ENCODE measurements at regions not wholly inside any gene's neighbourhood (a gene's known extent, or its start where the extent isn't known, plus 50 kb on each side); places are given as distances from the start of the nearest gene placed in this dataset.

DNA sequence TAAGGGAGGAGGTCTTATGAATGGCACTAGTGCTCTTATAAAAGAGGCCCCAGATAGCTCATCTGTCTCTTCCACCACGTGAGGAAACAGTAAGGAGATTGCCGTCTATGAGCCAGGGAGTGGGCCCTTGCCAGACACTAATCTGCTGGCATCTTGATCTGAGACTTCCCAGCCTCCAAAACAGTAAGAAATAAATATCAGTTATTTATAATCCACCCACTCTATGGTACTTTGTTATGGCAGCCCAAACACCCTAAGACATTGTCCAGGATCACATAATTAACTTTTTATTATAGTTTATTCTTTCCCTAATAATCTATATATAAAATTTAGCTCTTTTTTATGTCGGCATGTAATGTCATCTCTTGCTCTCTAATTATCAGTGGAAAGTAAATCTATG is 144.0 kb upstream of the IRF2BP2 start:
- no peaks in the 10 kb centered on the region for H3F3A ChIP-seq (ENCODE audit: insufficient read depth, low read length, poor library complexity, severe bottlenecking)
- no peak overlapping the region for H2AFZ ChIP-seq (ENCODE audit: low read depth, low read length)
- no peak overlapping the region for H3K9ac ChIP-seq (ENCODE audit: low read length)
- TF ChIP-seq RAD21 (conservative IDR thresholded peaks at IDR 0.05) = no peak
- no peak for TF ChIP-seq MXI1 (conservative IDR thresholded peaks at IDR 0.05; ENCODE audit: poor library complexity, severe bottlenecking)
- no peak for TF ChIP-seq SMC3 (conservative IDR thresholded peaks at IDR 0.05; ENCODE audit: poor library complexity)
- TF ChIP-seq, protein P1, sequence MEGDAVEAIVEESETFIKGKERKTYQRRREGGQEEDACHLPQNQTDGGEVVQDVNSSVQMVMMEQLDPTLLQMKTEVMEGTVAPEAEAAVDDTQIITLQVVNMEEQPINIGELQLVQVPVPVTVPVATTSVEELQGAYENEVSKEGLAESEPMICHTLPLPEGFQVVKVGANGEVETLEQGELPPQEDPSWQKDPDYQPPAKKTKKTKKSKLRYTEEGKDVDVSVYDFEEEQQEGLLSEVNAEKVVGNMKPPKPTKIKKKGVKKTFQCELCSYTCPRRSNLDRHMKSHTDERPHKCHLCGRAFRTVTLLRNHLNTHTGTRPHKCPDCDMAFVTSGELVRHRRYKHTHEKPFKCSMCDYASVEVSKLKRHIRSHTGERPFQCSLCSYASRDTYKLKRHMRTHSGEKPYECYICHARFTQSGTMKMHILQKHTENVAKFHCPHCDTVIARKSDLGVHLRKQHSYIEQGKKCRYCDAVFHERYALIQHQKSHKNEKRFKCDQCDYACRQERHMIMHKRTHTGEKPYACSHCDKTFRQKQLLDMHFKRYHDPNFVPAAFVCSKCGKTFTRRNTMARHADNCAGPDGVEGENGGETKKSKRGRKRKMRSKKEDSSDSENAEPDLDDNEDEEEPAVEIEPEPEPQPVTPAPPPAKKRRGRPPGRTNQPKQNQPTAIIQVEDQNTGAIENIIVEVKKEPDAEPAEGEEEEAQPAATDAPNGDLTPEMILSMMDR (IDR thresholded peaks at IDR 0.05; ENCODE audit: poor library complexity, severe bottlenecking) = no peak
- no peak for TF ChIP-seq EP300 (conservative IDR thresholded peaks at IDR 0.05; ENCODE audit: poor library complexity, severe bottlenecking)
- TF ChIP-seq POLR2AphosphoS5 (IDR thresholded peaks at IDR 0.05) = no peak
- no peak for TF ChIP-seq TAF1 (IDR thresholded peaks at IDR 0.05; ENCODE audit: low read depth)
- TF ChIP-seq, protein P2, sequence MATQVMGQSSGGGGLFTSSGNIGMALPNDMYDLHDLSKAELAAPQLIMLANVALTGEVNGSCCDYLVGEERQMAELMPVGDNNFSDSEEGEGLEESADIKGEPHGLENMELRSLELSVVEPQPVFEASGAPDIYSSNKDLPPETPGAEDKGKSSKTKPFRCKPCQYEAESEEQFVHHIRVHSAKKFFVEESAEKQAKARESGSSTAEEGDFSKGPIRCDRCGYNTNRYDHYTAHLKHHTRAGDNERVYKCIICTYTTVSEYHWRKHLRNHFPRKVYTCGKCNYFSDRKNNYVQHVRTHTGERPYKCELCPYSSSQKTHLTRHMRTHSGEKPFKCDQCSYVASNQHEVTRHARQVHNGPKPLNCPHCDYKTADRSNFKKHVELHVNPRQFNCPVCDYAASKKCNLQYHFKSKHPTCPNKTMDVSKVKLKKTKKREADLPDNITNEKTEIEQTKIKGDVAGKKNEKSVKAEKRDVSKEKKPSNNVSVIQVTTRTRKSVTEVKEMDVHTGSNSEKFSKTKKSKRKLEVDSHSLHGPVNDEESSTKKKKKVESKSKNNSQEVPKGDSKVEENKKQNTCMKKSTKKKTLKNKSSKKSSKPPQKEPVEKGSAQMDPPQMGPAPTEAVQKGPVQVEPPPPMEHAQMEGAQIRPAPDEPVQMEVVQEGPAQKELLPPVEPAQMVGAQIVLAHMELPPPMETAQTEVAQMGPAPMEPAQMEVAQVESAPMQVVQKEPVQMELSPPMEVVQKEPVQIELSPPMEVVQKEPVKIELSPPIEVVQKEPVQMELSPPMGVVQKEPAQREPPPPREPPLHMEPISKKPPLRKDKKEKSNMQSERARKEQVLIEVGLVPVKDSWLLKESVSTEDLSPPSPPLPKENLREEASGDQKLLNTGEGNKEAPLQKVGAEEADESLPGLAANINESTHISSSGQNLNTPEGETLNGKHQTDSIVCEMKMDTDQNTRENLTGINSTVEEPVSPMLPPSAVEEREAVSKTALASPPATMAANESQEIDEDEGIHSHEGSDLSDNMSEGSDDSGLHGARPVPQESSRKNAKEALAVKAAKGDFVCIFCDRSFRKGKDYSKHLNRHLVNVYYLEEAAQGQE (IDR thresholded peaks at IDR 0.05; ENCODE audit: borderline replicate concordance) = no peak
- TF ChIP-seq EZH2 (IDR thresholded peaks at IDR 0.05; ENCODE audit: borderline replicate concordance, insufficient read depth, low read length, poor library complexity, severe bottlenecking) = no peak
- no peaks in the 10 kb centered on the region for H3K79me2 ChIP-seq (replicated peaks; ENCODE audit: insufficient read depth, low read length)
- H3K27me3 ChIP-seq (ENCODE audit: insufficient read depth, low read depth, low read length) = no peaks in the 10 kb centered on the region
- H3K9me3 ChIP-seq (ENCODE audit: low read length) = no peaks in the 10 kb centered on the region
- H3K9me2 ChIP-seq (ENCODE audit: insufficient read depth, low read length) = no peaks in the 10 kb centered on the region
- H3K36me3 ChIP-seq (ENCODE audit: insufficient read depth, low read length) = no peaks in the 10 kb centered on the region
- no peak overlapping the region for H3K27ac ChIP-seq (ENCODE audit: low read length)
- no peak overlapping the region for H3K4me2 ChIP-seq (ENCODE audit: low read length)
- no peaks in the 10 kb centered on the region for H4K20me1 ChIP-seq (ENCODE audit: insufficient read depth)
- H3K4me3 ChIP-seq (ENCODE audit: low read length) = no peak overlapping the region

DNA sequence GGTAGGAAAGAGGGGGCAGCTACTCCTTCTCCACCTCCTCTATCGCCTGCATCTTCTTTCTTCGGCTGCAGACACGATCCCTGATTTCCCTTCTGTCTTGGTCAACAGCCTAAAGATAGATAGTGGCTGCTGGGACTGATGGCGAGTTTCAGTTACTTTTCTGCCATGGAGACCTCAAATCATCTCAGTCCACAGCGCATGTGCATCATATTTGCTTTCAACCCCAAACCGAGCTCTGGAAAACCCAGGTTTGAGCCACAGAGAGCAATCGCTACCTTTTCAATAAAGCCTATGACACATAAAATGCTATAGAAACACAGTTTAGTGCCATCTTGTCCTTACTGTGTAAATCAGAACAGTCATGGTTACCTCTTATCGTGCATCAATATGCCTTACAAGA is 142.9 kb upstream of the IRF2BP2 start:
- TF ChIP-seq, protein P1 (IDR thresholded peaks at IDR 0.05; ENCODE audit: poor library complexity, severe bottlenecking) = no peak
- Histone ChIP-seq H3K36me3 (ENCODE audit: insufficient read depth, low read length) (no peaks in the 10 kb centered on the region), H3K4me3 (ENCODE audit: low read length) (no peak overlapping the region), H2AFZ (ENCODE audit: low read depth, low read length) (no peak overlapping the region), H3K27me3 (ENCODE audit: insufficient read depth, low read depth, low read length) (no peaks in the 10 kb centered on the region), H3K9ac (ENCODE audit: low read length) (no peak overlapping the region), H3F3A (ENCODE audit: insufficient read depth, low read length, poor library complexity, severe bottlenecking) (no peaks in the 10 kb centered on the region), H3K4me2 (ENCODE audit: low read length) (no peak overlapping the region), H3K9me3 (ENCODE audit: low read length) (no peaks in the 10 kb centered on the region), H4K20me1 (ENCODE audit: insufficient read depth) (no peaks in the 10 kb centered on the region), H3K79me2 (replicated peaks; ENCODE audit: insufficient read depth, low read length) (no peaks in the 10 kb centered on the region), H3K9me2 (ENCODE audit: insufficient read depth, low read length) (no peaks in the 10 kb centered on the region), H3K27ac (ENCODE audit: low read length) (no peak overlapping the region)

Measured in neural cell (in vitro differentiated cells).